GM18511 (cell line): ENCODE measurements at regions not wholly inside any gene's neighbourhood (a gene's known extent, or its start where the extent isn't known, plus 50 kb on each side); places are given as distances from the start of the nearest gene placed in this dataset.

Source experiments
- ATAC-seq: cut with Tn5 transposase; IDR thresholded peaks from one replicate; pipeline ENCODE4 v1.9.1; 2021; ENCODE audit warnings: mild to moderate bottlenecking, moderate library complexity; ENCODE audit not compliant: unreplicated experiment

DNA sequence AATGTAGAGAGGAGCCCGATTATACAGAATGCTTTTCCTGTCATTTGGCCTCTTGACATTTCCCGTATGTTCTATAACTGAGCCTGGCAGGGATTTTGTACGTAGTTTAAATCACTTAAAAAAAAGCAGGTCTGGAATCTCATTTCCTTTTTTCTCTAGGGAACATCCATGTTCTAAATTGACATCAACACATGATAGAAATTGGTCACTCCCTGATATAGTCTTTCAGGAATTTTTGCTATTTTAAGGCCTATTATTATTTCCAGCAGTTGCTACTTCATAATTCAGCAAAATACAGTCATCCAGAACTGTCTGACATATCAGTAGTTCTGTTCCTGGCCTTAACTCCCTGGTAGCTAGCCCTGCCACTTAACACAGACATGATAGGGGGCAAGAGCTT, 565.7 kb upstream of the ZEB2 start:
- ATAC-seq: no peak

DNA sequence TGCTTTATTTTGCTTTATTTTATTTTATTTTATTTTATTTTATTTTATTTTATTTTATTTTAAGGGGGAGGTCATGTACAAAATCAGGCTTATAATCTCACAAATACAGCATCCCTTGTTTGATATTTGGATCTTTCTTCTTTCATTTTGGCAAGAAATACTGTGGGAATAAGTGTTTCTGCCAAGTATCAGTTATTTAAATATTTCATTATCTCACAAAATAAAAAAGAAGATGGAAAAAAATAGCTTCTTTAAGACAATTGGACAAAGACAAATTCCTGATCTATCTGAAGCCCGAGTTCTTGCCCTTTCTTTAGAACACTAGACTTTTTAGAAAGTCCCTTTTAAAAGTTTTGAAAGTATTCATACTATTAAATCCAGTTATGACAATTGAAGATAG, 560.5 kb upstream of the ZEB2 start:
- ATAC-seq: no peak

DNA sequence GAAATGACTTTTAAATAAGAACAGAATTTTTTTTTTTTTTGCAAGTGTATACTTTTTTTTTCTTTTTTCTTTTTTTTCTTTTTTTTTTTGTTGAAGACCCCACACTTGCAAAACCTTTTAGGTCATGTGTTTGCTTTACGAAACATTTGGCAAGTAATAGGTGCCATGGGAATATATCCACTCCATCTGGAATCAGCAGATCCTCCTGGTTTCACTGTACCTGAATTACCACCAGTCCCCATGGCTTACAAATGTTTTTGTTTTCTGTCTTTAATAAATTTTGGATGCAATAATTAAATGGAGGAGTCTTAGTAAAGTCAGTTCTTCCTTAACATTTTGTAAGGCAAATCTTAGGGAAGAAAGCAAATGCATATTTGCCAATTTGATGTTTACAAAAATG, 559.7 kb upstream of the ZEB2 start:
- no peak for ATAC-seq

DNA sequence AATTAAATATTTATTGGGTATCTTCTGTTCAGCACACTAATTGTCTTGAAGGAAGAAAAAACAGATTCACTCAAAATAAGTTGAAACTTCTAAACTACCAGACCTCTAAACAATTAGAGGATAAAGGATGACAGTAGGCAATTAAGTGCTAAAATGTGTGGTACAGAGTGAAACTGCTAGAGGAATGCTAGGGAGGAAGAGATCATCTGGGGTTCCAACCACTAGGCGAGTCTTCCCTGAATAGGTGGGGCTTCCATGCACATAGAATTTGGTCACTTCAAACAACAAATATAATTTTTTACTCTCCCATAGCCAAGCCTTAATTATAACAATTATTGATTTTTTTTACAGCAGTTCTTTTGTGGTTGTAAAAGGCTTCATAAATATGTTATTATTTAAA, 559.0 kb upstream of the ZEB2 start:
- no peak for ATAC-seq

DNA sequence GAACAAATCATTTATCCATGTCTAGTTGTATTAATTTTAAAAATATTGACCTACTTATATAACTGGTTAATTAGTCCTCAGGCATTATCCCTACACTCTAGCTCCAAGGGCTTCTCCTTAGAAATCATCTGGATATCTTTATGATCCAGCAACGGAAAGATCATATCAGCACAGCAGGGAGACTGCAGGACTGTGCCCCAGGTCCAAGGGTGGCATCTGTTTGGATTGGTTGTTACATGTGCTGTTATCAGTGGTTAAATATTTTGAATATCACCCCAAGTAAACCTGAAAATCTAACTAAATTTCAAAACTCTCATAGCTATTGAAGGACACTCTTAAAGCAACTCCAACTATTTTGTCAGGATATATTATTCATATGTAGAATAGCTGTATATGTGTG, 556.2 kb upstream of the ZEB2 start:
- ATAC-seq: no peak

DNA sequence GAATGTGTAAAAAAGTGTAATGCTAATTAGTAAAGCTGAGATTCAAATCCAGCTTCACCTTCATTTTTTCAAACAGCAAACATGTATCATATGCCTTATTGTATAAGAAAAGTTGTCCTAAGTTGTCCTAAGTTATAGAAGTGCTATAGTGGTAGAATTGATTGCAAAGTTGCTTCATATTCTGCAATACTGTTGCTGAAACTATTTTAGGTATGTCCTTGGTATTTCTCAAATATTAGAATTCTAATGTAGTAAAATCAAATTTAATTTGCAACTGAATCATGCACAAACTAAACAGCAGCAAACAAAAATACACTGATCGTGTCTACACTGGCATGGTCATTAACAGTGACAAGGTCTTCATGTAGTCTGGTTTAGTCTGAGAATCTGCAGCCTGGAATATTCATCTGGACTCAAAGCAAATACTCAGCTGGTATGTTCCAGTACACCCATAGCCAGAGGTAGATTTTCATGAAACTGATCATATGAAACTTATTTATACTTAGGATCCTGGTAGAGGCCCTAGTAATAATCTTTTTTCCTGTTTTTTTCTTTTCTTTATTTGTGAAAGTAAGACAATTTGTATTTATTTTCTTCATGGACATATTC, 555.6 kb upstream of the ZEB2 start:
- no peak for ATAC-seq

DNA sequence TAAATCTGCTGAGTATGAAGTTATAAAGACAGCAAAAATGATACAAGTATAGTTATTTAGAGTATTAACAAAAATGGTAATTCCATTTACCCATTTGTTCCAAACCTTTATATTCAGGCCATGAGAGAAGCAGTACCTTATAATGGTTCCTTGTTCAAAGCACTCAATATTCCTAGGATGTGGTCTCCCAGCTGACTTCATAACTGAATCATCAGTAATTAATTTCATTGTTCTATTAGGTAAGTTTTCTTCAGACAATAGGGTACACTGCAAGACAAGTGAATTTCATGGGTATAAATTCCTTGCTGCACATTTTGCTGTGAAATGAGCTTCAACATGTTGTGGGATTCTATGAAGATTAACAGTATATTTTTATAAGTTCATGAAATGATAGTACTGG, 550.8 kb upstream of the ZEB2 start:
- ATAC-seq: no peak

DNA sequence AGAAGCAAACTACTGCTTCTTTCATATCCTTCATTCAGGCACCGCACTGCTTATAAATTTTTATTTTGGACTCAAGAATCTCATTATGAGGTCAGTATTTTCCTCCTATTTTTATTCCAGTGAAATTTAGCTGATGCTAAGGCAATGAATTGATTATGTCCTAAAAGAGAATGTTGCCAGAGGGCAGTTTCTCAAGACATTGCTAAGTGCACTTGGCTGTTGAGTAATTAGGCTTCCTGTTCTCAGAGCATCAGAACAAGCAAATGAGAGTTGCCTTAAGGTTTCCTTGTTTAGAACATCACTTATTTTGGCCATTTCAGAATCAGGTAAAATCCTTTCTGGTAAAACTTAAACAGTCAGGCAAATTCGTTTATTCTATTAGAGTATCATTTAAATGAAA, 548.6 kb upstream of the ZEB2 start:
- ATAC-seq: no peak

DNA sequence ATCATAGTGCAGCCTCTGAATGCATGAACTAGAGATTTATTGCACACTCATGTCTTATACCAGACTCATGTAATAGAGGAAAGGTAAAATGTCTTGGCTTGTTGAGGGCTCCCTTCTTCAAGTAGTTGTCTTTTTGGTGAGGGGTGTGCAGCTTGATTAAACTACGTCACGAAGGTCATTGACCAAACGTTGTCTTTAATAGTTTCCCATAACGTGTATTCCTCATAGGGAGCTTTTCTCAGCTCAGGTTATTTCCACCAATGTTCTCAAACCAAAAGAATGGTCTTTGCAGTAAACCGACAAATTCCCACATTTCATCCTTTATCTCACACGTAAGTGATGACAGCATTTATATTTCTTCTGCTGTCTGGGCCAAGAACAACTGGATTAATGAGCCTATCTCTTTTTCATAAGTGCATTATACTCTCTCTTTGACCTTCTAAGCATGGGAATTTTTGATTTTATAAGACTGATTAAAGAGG, 547.7 kb upstream of the ZEB2 start:
- no peak for ATAC-seq

DNA sequence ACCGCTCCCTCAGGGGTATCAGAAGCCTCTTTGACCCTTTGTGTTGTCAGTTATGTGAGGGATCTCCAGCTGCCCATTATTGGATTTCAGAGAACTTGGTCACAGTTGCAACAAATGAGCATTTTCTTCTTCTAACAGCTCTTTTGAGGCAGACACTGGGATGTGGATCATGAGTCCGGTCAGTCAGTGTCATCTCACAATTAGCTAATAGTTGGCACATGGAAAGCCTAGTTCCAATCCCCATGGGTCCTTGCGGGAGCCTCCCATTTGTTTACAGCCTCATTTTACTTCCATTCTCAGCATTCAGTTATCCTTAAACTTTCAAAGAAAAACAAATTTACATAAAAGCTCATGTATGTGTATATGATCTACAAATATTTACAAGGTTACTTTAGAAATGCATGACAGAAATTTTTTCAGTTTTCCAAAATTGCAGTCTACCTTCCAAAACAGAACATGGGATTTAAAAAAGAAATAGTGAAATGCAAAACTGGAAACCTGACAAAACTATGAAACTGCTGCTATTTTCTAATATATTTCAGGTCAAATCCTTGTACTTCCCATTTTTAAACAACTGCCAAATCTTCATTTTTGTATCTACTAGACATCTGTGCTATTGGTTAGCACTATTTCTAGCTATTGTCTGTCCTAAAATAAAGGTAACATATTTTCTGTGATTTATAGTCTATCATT, 547.1 kb upstream of the ZEB2 start:
- ATAC-seq: no peak

DNA sequence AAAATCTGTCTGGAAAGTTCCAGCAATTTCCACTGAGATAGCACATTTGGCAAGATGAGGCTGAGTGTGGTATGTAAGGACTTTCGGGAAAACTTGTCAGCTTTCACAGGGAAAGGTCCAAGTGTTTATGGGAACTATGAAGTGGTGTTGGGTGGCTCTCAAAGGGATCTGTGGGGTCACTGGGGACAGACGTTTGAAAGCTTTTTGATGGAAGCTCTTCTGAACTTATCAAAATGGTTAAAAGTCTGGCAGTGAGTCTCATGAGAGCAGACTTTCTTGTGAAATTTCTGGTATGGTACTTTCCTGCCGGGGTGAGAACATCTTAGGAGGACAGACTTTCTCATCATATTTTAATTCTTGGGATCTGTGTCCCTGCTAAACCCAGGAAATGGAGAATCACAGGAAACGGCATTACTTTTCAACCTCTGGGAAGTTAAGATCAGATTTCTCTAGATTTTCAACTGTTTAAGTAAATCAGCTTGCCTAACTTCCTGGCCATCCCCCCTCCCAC, 546.3 kb upstream of the ZEB2 start:
- ATAC-seq: no peak

DNA sequence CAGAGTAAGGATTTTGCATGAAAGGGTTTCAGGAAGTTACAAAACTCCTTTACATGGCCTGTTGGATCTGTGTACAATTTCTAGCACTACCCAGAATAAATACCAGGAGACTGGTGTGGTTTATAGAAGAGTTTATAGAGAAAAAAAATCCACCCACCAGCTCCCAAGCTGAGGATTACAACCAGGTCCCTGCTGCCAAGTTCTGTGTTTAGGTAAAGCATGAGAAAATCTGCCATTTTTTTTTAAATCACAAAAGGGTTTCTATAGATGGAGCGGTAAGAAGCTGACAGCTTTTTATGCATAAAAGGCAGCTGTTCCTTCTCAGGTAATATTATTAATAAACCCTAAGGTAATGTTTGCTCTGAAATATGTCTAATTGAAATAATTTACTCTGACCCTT, 545.4 kb upstream of the ZEB2 start:
- no peak for ATAC-seq

DNA sequence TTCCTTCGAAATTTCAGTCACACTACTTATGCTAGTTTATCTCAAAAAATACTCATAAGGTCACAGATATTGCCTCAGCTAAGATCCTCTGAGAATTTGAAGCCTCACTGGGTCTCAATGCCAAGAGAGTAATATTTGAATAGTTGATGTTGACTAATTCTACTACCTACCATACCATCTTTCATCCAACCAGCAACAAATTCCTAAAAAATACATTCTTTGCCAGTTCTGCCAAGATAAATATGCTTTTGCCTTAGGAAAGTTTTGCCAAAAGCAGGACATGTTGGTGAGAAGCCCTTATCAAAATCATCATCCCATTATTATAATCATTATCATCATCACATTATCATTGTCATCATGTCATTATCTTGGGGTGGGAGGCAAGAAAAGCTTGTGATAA, 544.6 kb upstream of the ZEB2 start:
- ATAC-seq: no peak

DNA sequence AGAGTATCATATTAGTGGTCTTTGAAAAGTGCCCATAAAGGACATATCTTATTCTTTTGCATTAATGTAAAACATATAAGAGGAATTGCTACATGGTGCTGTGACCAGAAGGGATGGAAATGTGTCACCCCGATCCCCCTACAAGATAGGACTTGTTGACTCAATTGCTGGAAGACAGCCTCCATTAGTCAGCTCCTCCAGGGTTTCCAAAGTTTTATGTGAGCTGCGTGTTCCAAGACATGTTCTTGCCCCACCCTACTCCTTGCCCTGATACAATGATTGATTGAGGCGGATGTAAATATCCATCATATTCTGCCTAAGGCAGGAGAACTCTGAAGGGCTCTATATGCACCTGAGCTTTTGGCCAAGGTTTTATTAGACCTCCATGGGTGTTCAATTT, 541.0 kb upstream of the ZEB2 start:
- no peak for ATAC-seq

DNA sequence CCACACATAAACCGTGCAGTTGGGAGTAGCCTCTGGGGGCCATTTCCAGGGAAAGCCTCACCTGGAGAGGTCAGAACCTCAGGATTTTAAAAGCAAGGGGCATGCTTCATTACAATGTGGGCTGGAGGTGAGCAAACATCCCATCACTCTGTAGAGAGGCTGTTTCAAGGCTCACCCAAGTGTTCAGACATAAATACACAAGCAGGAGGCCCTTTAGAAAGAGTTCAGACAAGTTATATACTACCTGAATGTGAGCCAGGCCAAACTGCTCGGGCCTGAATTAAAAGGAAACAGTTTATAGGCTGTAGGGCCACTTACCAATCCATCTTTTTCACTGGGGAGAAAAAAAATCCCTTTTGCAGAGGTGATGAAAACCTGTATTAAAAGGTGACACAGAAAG, 540.0 kb upstream of the ZEB2 start:
- no peak for ATAC-seq

DNA sequence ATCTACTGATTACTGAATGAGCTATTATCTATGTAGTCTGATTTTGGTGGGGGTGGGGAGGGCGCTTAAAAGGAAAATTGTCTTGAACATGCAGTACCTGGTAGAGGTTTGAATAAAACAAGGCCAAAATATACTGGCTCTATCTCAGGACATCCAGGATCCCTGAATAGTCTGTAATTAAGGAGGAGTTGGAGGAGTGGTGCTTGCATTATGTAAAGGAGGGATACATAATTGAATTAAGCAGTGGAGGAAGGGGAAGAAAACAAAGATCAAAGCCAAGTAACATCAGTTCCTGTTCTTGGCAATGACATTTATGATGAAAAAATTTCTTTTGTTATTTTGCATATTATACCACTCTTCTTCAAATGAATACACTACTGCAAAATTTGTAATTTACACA, 539.4 kb upstream of the ZEB2 start:
- ATAC-seq: no peak

DNA sequence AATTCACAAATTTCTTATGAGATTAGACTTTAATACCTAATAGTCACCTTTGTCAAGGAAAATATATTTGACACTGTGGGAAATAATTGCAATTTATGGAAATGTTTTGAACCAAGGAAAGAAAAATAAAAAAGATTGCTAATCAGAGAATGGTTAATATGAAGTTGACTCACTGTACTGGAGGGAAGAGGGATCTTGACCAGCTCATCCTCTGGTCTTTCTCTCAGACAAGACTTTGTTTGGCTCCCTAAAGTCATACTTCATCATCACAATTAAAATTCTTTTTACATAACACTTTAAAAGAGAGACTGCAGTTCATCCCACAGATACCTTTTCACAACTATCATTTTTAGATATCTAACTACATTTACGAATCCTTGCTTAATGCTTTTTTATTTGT, 538.5 kb upstream of the ZEB2 start:
- no peak for ATAC-seq

DNA sequence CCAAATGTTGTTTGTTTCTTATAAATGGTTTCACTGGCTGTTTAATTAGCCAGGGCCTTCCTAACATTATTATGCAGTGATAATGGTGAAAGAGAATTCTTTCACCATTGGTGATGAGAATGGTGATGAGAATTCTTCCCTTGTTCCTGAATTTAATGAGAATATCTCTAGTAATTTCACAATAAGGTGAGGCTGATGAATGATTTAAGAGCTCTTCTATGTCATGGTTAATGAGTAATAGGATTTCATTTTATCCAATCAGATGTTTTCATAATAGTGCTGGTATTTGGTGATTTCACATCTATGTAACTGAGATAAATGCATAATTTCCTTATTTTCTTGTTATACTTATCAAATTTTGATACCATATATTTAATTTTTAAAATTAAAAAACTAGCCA, 535.7 kb upstream of the ZEB2 start:
- no peak for ATAC-seq

DNA sequence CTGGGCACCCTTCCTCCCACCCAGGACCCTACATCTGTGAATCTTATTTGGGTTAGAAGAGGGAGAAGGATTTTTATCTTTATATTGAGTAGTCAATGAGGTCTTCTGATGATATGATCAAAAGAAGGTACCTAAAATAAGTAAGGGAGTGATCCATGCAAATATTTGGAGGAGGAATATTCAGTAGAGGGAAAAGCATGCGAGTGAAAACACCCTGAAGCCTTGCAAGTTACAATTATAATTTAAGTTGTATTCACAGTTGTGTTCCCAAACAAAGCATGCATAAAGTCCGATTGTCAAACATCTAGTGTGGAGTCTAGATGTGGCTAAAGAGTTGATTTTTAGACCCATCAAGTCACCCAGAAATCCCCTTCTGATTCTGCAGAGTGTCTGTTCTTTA, 530.2 kb upstream of the ZEB2 start:
- no peak for ATAC-seq

DNA sequence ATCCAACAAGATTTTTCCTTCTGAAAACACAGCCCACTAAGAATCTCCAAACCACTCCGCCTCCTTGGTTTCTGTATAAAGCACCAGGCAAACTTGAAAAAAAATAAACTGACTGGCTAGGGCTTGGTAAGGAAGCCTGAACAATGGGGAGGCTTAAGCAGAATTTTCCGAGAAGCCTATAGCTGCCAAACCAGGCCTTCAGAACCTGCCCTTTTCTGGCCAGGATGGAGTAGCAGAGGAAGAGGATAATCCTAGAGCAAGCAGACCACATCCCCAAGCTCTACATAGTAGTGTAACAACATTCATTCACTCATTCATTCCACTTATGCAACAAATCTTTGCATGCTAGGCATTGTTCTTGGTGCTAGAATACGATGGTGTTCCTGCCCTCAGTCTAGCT, 529.6 kb upstream of the ZEB2 start:
- ATAC-seq: no peak

DNA sequence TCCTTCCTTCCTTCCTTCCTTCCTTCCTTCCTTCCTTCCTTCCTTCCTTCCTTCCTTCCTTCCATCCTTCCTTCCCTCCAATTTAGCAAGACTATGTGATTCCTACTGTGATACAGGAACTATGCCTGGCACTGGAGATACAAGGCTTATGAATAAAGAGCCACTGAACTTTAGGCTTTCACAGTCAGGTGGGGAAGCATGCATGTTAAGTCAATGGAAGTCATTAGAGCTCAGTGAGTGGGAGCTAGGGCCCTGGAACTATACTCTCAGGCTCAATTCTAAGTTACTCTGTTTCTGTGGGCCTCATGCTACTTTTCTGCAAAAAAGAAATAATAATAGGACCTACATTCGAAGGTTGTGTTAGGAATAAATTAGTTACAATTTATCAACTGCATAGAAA, 527.6 kb upstream of the ZEB2 start:
- ATAC-seq: no peak

DNA sequence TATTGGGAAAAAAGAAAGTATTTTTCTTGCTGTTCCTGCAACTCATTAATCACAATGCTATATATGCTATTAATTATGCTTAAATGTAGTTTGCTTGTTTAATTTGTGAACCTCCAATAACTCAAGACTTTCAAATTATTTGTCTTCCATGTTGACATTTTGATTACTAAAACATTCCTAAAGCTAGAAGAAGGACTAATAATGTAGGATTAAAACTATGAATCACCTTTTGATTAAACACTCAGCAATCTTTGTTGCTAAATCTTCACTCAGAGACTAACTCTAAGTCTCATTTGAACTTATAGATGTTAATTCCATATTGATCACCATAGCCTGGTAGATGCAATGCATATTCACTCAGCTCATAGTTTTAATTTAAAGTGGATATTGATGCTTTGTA, 524.6 kb upstream of the ZEB2 start:
- no peak for ATAC-seq

DNA sequence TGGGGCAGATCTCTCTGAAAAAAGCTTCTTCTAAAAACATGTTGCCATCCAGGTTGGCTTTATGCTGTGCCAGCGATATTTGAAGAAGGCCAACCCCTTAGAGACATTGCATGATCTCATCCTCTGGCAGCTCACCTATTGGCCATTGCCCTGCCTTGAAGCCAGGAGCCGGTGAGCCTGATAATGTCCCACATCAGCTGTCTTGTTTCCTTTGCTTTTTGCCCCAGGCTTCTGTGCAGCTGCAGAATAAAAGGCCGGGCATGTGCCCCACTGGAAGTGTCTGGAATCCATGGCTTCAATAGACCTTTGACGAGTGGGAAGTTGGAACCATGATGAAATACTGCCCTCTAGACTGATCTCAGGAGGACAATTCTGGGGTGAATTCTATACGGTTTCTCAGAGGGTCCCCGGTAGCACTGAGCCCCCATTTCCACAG, 523.5 kb upstream of the ZEB2 start:
- ATAC-seq: no peak
